ENCODE measurements at regions not wholly inside any gene's neighbourhood (a gene's known extent, or its start where the extent isn't known, plus 50 kb on each side); places are given as distances from the start of the nearest gene placed in this dataset.
A peak's percentile ranks its signal among the peaks of the same experiment; 100 is the strongest.
"Not testable (repeated sequence)": the region's sequence is repeated elsewhere in the genome, so short reads cannot be mapped to it uniquely, and the experiment has no call there.

GRCh38 chr12:4822572-4822971 lies 87.1 kb upstream of the KCNA1 start:
- no peak for DNase-seq

- DNase-seq = no peak
Measured at GRCh38 chr12:4824380-4824779, 85.3 kb upstream of the KCNA1 start.

- DNase-seq = peak; percentile 56
Measured at GRCh38 chr12:4825011-4825858, 84.5 kb upstream of the KCNA1 start.

- DNase-seq = no peak
Measured at GRCh38 chr12:4826909-4827308, 82.8 kb upstream of the KCNA1 start.

- no peak for DNase-seq
Measured at GRCh38 chr12:4828176-4828575, 81.5 kb upstream of the KCNA1 start.

- DNase-seq = peak; percentile 59
Measured at GRCh38 chr12:4829161-4829792, 80.4 kb upstream of the KCNA1 start.

GRCh38 chr12:4829793-4830162 lies 79.9 kb upstream of the KCNA1 start:
- no peak for DNase-seq

- DNase-seq = no peak
Measured at GRCh38 chr12:4830556-4831210, 79.0 kb upstream of the KCNA1 start.

GRCh38 chr12:4833053-4833452 lies 76.7 kb upstream of the KCNA1 start:
- DNase-seq = no peak

GRCh38 chr12:4833524-4833923 lies 76.2 kb upstream of the KCNA1 start:
- no peak for DNase-seq

GRCh38 chr12:4842401-4842800 lies 67.3 kb upstream of the KCNA1 start:
- DNase-seq = not testable (repeated sequence)

- no peak for DNase-seq
Measured at GRCh38 chr12:4843907-4844306, 65.8 kb upstream of the KCNA1 start.

GRCh38 chr12:4847713-4848112 lies 62.0 kb upstream of the KCNA1 start:
- no peak for DNase-seq

GRCh38 chr12:4849115-4849541 lies 60.6 kb upstream of the KCNA1 start:
- DNase-seq = peak; percentile 41

GRCh38 chr12:4849795-4850345 lies 59.8 kb upstream of the KCNA1 start:
- no peak for DNase-seq

- DNase-seq = no peak
Measured at GRCh38 chr12:4850857-4851380, 58.8 kb upstream of the KCNA1 start.

- no peak for DNase-seq
Measured at GRCh38 chr12:4852308-4852707, 57.4 kb upstream of the KCNA1 start.

GRCh38 chr12:4852911-4853310 lies 56.8 kb upstream of the KCNA1 start:
- DNase-seq = no peak

GRCh38 chr12:4855121-4855924 lies 54.4 kb upstream of the KCNA1 start:
- DNase-seq = peak; percentile 72

- DNase-seq = no peak
Measured at GRCh38 chr12:4856596-4856995, 53.1 kb upstream of the KCNA1 start.

- DNase-seq = peak; percentile 76
Measured at GRCh38 chr12:4857472-4858291, 52.0 kb upstream of the KCNA1 start.

- no peak for DNase-seq
Measured at GRCh38 chr12:4858386-4858785, 51.3 kb upstream of the KCNA1 start.

Data from CD4-positive, alpha-beta T cell treated with Interleukin-4 for 4 hours (primary cell).